WTC11 (cell line): ENCODE measurements at regions not wholly inside any gene's neighbourhood (a gene's known extent, or its start where the extent isn't known, plus 50 kb on each side); places are given as distances from the start of the nearest gene placed in this dataset.

Experiments used
- ATAC-seq: fragments of 200-7000 bp; cut with Tn5 transposase; 2 replicates; pipeline ENCODE4 v1.10.0; 2021; ENCODE audit warnings: mild to moderate bottlenecking, moderate library complexity
- CTCF ChIA-PET: fragments of 300-600 bp; sonication (Branson Sonifier 250); formaldehyde crosslinking; loops from one replicate; lab custom pipeline; 2021; ENCODE audit warnings: antibody characterized with exemption; lab: Charles Lee
- POLR2A ChIA-PET: fragments of 350-600 bp; sonication (Branson Sonifier 250); formaldehyde crosslinking; loops from one replicate; lab custom pipeline; 2021; ENCODE audit warnings: antibody characterized with exemption; lab: Charles Lee
- DNase-seq: peaks from one replicate; pipeline ENCODE4 v3.0.0; 2021; ENCODE audit warnings: low spot score
- H3K27ac Mint-ChIP-seq: 2 replicates; pipeline ENCODE4 v1.8.0; 2021; ENCODE audit warnings: mixed read lengths
- H3K27me3 Mint-ChIP-seq: 2 replicates; pipeline ENCODE4 v1.8.0; 2021; ENCODE audit warnings: low read depth, mild to moderate bottlenecking, moderate library complexity, mixed read lengths
- H3K36me3 Mint-ChIP-seq: 2 replicates; pipeline ENCODE4 v1.8.0; 2021; ENCODE audit warnings: mixed read lengths
- H3K4me1 Mint-ChIP-seq: 2 replicates; pipeline ENCODE4 v1.8.0; 2022; ENCODE audit warnings: mixed read lengths
- H3K4me3 Mint-ChIP-seq: 2 replicates; pipeline ENCODE4 v1.8.0; 2021; ENCODE audit warnings: mild to moderate bottlenecking, moderate library complexity, mixed read lengths
- H3K9me3 Mint-ChIP-seq: 2 replicates; pipeline ENCODE4 v1.8.0; 2021; ENCODE audit warnings: mixed read lengths
- ARID4B ChIP-seq: sonication (generic); formaldehyde crosslinking; IDR thresholded peaks from 2 replicates; pipeline ENCODE4 v1.8.0; 2023; ENCODE audit warnings: missing genetic modification reagents, mild to moderate bottlenecking, borderline replicate concordance
- ERG ChIP-seq: fragments of 250-450 bp; sonication (Bioruptor Pico); IDR thresholded peaks from 2 replicates; pipeline ENCODE4 v1.8.0; 2021; ENCODE audit warnings: mild to moderate bottlenecking
- ESRRA ChIP-seq: sonication (generic); formaldehyde crosslinking; IDR thresholded peaks from 2 replicates; pipeline ENCODE4 v1.8.1; 2022; ENCODE audit warnings: mild to moderate bottlenecking, missing genetic modification reagents, borderline replicate concordance
- GTF2I ChIP-seq: fragments of 250-450 bp; sonication (Bioruptor Pico); conservative IDR thresholded peaks from 2 replicates; pipeline ENCODE4 v1.4.0; 2021; ENCODE audit warnings: mild to moderate bottlenecking
- NFYB ChIP-seq: sonication (generic); formaldehyde crosslinking; conservative IDR thresholded peaks from 2 replicates; pipeline ENCODE4 v1.8.0; 2022; ENCODE audit warnings: low read depth, missing genetic modification reagents
- NR3C1 ChIP-seq: sonication (generic); formaldehyde crosslinking; conservative IDR thresholded peaks from 2 replicates; pipeline ENCODE4 v1.8.1; 2023; ENCODE audit warnings: low read depth, mild to moderate bottlenecking, missing genetic modification reagents
- PRDM15 ChIP-seq: sonication (generic); formaldehyde crosslinking; IDR thresholded peaks from 2 replicates; pipeline ENCODE4 v1.8.0; 2022; ENCODE audit warnings: missing genetic modification reagents
- PRRX2 ChIP-seq: fragments of 250-450 bp; sonication (Bioruptor Pico); IDR thresholded peaks from 2 replicates; pipeline ENCODE4 v1.8.0; 2021; ENCODE audit warnings: mild to moderate bottlenecking
- SMAD3 ChIP-seq: sonication (generic); formaldehyde crosslinking; IDR thresholded peaks from 2 replicates; pipeline ENCODE4 v1.8.0; 2022; ENCODE audit warnings: missing genetic modification reagents, mild to moderate bottlenecking, borderline replicate concordance
- SOX15 ChIP-seq: fragments of 250-450 bp; sonication (Bioruptor Pico); IDR thresholded peaks from 2 replicates; pipeline ENCODE4 v1.9.0; 2021; ENCODE audit warnings: mild to moderate bottlenecking
- TP53 ChIP-seq: sonication (generic); formaldehyde crosslinking; IDR thresholded peaks from 2 replicates; pipeline ENCODE4 v1.8.1; 2023; ENCODE audit warnings: mild to moderate bottlenecking, missing genetic modification reagents
- ZNF396 ChIP-seq: fragments of 250-450 bp; sonication (Bioruptor Pico); IDR thresholded peaks from 2 replicates; pipeline ENCODE4 v1.8.0; 2021; ENCODE audit warnings: mild to moderate bottlenecking, moderate library complexity, borderline replicate concordance
- ZNF416 ChIP-seq: fragments of 250-450 bp; sonication (Bioruptor Pico); IDR thresholded peaks from 2 replicates; pipeline ENCODE4 v1.9.0; 2021; ENCODE audit warnings: mild to moderate bottlenecking, inconsistent platforms
- ZNF423 ChIP-seq: fragments of 250-450 bp; sonication (Bioruptor Pico); IDR thresholded peaks from 2 replicates; pipeline ENCODE4 v2.1.2; 2022; ENCODE audit warnings: mild to moderate bottlenecking, moderate library complexity
- ZNF671 ChIP-seq: fragments of 250-450 bp; sonication (Bioruptor Pico); IDR thresholded peaks from 2 replicates; pipeline ENCODE4 v1.8.0; 2021; ENCODE audit warnings: mild to moderate bottlenecking
- TF ChIP-seq, protein P1 (sequence below): sonication (generic); formaldehyde crosslinking; IDR thresholded peaks from 2 replicates; pipeline ENCODE4 v1.8.0; 2023; ENCODE audit warnings: missing genetic modification reagents
- TF ChIP-seq, protein P2 (sequence below): fragments of 250-450 bp; sonication (Bioruptor Pico); IDR thresholded peaks from 2 replicates; pipeline ENCODE4 v1.9.0; 2021; ENCODE audit warnings: moderate library complexity, mild to moderate bottlenecking, inconsistent platforms, borderline replicate concordance
- TF ChIP-seq, protein P3 (sequence below): fragments of 250-450 bp; sonication (Bioruptor Pico); IDR thresholded peaks from 2 replicates; pipeline ENCODE4 v1.9.0; 2021; ENCODE audit warnings: mild to moderate bottlenecking
- TF ChIP-seq, protein P4 (sequence below): fragments of 250-450 bp; sonication (Bioruptor Pico); IDR thresholded peaks from 2 replicates; pipeline ENCODE4 v2.1.2; 2022; ENCODE audit warnings: mild to moderate bottlenecking, moderate library complexity

DNA sequence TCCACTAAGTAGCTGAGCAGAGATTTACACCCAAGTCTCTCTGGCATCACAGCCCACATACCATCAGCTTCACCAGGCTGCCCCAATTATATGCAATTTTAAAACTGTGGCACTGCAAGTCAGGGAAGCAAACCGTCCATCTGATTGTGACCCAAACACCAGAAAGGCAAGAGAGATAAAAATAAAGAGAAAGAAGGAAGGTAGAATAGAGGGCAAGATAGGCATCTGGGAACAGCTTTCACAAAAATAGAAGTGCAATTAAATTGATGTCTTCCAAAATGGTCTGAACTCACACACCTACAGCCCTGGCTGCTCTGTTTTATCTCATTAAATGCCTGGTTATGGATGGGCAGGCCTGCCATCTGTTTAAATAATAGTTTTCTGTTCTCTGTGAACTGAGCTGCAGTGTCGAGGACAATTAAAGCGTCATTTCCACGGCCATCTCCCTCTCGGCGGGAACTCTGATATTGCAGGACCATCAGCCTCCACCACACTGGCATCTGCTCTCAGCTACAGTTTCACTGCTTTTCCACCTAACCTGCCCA lies 509.1 kb downstream of the INHBA start:
- TF ChIP-seq ZNF396 (CRISPR knock-in tag) (no peak), NR3C1 (CRISPR knock-in tag) (no peak), ERG (CRISPR knock-in tag) (no peak), SMAD3 (CRISPR knock-in tag) (no peak), ESRRA (CRISPR knock-in tag) (no peak), SOX15 (CRISPR knock-in tag) (no peak), ZNF423 (CRISPR knock-in tag) (no peak), NFYB (CRISPR knock-in tag) (no peak), ZNF416 (CRISPR knock-in tag) (no peak), PRDM15 (CRISPR knock-in tag) (no peak), ZNF671 (CRISPR knock-in tag) (no peak), TP53 (CRISPR knock-in tag) (no peak), PRRX2 (CRISPR knock-in tag) (no peak), GTF2I (no peak), ARID4B (CRISPR knock-in tag) (no peak)
- TF ChIP-seq, protein P1, sequence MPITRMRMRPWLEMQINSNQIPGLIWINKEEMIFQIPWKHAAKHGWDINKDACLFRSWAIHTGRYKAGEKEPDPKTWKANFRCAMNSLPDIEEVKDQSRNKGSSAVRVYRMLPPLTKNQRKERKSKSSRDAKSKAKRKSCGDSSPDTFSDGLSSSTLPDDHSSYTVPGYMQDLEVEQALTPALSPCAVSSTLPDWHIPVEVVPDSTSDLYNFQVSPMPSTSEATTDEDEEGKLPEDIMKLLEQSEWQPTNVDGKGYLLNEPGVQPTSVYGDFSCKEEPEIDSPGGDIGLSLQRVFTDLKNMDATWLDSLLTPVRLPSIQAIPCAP (CRISPR knock-in tag) = no peak
- TF ChIP-seq, protein P2, sequence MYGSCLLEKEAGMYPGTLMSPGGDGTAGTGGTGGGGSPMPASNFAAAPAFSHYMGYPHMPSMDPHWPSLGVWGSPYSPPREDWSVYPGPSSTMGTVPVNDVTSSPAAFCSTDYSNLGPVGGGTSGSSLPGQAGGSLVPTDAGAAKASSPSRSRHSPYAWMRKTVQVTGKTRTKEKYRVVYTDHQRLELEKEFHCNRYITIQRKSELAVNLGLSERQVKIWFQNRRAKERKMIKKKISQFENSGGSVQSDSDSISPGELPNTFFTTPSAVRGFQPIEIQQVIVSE (CRISPR knock-in tag) = no peak
- TF ChIP-seq, protein P3, sequence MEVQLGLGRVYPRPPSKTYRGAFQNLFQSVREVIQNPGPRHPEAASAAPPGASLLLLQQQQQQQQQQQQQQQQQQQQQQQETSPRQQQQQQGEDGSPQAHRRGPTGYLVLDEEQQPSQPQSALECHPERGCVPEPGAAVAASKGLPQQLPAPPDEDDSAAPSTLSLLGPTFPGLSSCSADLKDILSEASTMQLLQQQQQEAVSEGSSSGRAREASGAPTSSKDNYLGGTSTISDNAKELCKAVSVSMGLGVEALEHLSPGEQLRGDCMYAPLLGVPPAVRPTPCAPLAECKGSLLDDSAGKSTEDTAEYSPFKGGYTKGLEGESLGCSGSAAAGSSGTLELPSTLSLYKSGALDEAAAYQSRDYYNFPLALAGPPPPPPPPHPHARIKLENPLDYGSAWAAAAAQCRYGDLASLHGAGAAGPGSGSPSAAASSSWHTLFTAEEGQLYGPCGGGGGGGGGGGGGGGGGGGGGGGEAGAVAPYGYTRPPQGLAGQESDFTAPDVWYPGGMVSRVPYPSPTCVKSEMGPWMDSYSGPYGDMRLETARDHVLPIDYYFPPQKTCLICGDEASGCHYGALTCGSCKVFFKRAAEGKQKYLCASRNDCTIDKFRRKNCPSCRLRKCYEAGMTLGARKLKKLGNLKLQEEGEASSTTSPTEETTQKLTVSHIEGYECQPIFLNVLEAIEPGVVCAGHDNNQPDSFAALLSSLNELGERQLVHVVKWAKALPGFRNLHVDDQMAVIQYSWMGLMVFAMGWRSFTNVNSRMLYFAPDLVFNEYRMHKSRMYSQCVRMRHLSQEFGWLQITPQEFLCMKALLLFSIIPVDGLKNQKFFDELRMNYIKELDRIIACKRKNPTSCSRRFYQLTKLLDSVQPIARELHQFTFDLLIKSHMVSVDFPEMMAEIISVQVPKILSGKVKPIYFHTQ (CRISPR knock-in tag) = no peak
- TF ChIP-seq, protein P4, sequence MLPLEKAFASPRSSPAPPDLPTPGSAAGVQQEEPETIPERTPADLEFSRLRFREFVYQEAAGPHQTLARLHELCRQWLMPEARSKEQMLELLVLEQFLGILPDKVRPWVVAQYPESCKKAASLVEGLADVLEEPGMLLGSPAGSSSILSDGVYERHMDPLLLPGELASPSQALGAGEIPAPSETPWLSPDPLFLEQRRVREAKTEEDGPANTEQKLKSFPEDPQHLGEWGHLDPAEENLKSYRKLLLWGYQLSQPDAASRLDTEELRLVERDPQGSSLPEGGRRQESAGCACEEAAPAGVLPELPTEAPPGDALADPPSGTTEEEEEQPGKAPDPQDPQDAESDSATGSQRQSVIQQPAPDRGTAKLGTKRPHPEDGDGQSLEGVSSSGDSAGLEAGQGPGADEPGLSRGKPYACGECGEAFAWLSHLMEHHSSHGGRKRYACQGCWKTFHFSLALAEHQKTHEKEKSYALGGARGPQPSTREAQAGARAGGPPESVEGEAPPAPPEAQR (CRISPR knock-in tag) = no peak
- TF ChIP-seq, all 79 proteins: peak for 0
- Mint-ChIP-seq H3K27me3 (no peaks in the 10 kb centered on the region), H3K27ac (no peak overlapping the region), H3K9me3 (no peaks in the 10 kb centered on the region), H3K36me3 (no peaks in the 10 kb centered on the region), H3K4me1 (peaks cover 10% of the 10 kb centered on the region), H3K4me3 (no peak overlapping the region)
- ATAC-seq (no peak), DNase-seq (no peak)
- ChIA-PET POLR2A (no interaction called here), CTCF (interaction anchor here (1.7 kb wide), 1 partner anchor 517 kb away, joined by 4 read pairs; no protein-coding TSS in a partner anchor)
